CD14-positive monocyte (primary cell): ENCODE measurements at regions not wholly inside any gene's neighbourhood (a gene's known extent, or its start where the extent isn't known, plus 50 kb on each side); places are given as distances from the start of the nearest gene placed in this dataset.

Source experiments
- DNase-seq, 3 donors: peaks; one replicate each; pipeline ENCODE4 v3.0.0-alpha.2; 2011 to 2022
- H2AFZ ChIP-seq: 2 replicates; pipeline ENCODE4 v1.6.0; 2012; ENCODE audit warnings: mild to moderate bottlenecking, low read depth, low read length, inconsistent platforms; ENCODE audit not compliant: insufficient read depth, poor library complexity, severe bottlenecking
- H3K27ac ChIP-seq, 2 donors: 1 replicate in 1 of 2; 2 replicates in 1 of 2; pipeline ENCODE4 v1.5.1; 2012 to 2013; ENCODE audit warnings: low read length in 2 of 2, control low read depth in 1 of 2, inconsistent platforms in 1 of 2, low read depth in 1 of 2, mild to moderate bottlenecking in 1 of 2
- H3K27me3 ChIP-seq, 2 donors: one replicate each; pipeline versions ENCODE4 v1.6.0 to v1.6.1; 2011 to 2013; ENCODE audit warnings: low read length in 2 of 2; ENCODE audit not compliant: control insufficient read depth in 2 of 2, insufficient read depth in 2 of 2
- H3K36me3 ChIP-seq, 2 donors: replicated peaks in 1 of 2; 1 replicate in 1 of 2; 2 replicates in 1 of 2; pipeline versions ENCODE4 v1.5.1 to v1.6.1; 2012 to 2013; ENCODE audit warnings: low read length in 2 of 2, control low read depth in 1 of 2, inconsistent platforms in 1 of 2, mild to moderate bottlenecking in 1 of 2; ENCODE audit not compliant: insufficient read depth in 2 of 2, control insufficient read depth in 1 of 2
- H3K4me1 ChIP-seq, 2 donors: 1 replicate in 1 of 2; 2 replicates in 1 of 2; pipeline versions ENCODE4 v1.5.1 to v1.6.1; 2012 to 2013; ENCODE audit warnings: low read length in 2 of 2, control low read depth in 1 of 2, inconsistent platforms in 1 of 2, mild to moderate bottlenecking in 1 of 2, moderate library complexity in 1 of 2; ENCODE audit not compliant: insufficient read depth in 2 of 2, control insufficient read depth in 1 of 2
- H3K4me2 ChIP-seq: replicated peaks from 2 replicates; pipeline ENCODE3; 2012; ENCODE audit warnings: low read length, moderate library complexity, mild to moderate bottlenecking; ENCODE audit not compliant: poor library complexity, severe bottlenecking; ENCODE audit errors: extremely low read depth
- H3K4me3 ChIP-seq, 3 experiments: fragments of 200-600 bp in 1 of 3; sonication (generic) in 1 of 3; replicated peaks in 1 of 3; 1 replicate in 2 of 3; 2 replicates in 1 of 3; pipeline ENCODE4 v1.5.1; 2011 to 2013; ENCODE audit warnings: low read length in 3 of 3, mild to moderate bottlenecking in 3 of 3, control low read depth in 2 of 3, low read depth in 2 of 3, inconsistent platforms in 1 of 3, moderate library complexity in 1 of 3
- H3K79me2 ChIP-seq: 2 replicates; pipeline ENCODE4 v1.6.0; 2012; ENCODE audit warnings: mild to moderate bottlenecking, control low read depth, inconsistent platforms, low read length, moderate library complexity; ENCODE audit not compliant: insufficient read depth
- H3K9ac ChIP-seq: 2 replicates; pipeline ENCODE4 v1.6.0; 2017; ENCODE audit warnings: low read length, mild to moderate bottlenecking; ENCODE audit not compliant: insufficient read depth, poor library complexity, severe bottlenecking
- H3K9me3 ChIP-seq, 2 donors: replicated peaks in 1 of 2; 1 replicate in 1 of 2; 2 replicates in 1 of 2; pipeline versions ENCODE4 v1.5.1 to v1.6.1; 2012 to 2013; ENCODE audit warnings: low read length in 2 of 2, control low read depth in 1 of 2; ENCODE audit not compliant: control insufficient read depth in 1 of 2, insufficient read depth in 1 of 2
- H4K20me1 ChIP-seq: 2 replicates; pipeline ENCODE4 v1.6.0; 2012; ENCODE audit warnings: mild to moderate bottlenecking, low read length, control low read depth, moderate library complexity; ENCODE audit not compliant: insufficient read depth
- H3K27ac Mint-ChIP-seq, 7 donors: one replicate each; pipeline ENCODE4 v1.8.0; 2020; ENCODE audit warnings: mild to moderate bottlenecking in 7 of 7, mixed read lengths in 7 of 7, moderate library complexity in 6 of 7, inconsistent platforms in 2 of 7
- H3K27me3 Mint-ChIP-seq, 3 donors: one replicate each; pipeline ENCODE4 v1.8.0; 2021 to 2022; ENCODE audit warnings: low read depth in 3 of 3, mild to moderate bottlenecking in 3 of 3, mixed read lengths in 3 of 3, moderate library complexity in 3 of 3, inconsistent platforms in 1 of 3
- H3K36me3 Mint-ChIP-seq, 2 donors: one replicate each; pipeline ENCODE4 v1.8.0; 2020; ENCODE audit warnings: mixed read lengths in 2 of 2, inconsistent platforms in 1 of 2, mild to moderate bottlenecking in 1 of 2
- H3K4me1 Mint-ChIP-seq: one replicate; pipeline ENCODE4 v1.8.0; 2020; ENCODE audit warnings: mild to moderate bottlenecking, mixed read lengths
- H3K4me3 Mint-ChIP-seq, 2 donors: one replicate each; pipeline ENCODE4 v1.8.0; 2020; ENCODE audit warnings: mild to moderate bottlenecking in 2 of 2, mixed read lengths in 2 of 2, moderate library complexity in 1 of 2
- H3K9me3 Mint-ChIP-seq, 7 donors: one replicate each; pipeline ENCODE4 v1.8.0; 2020 to 2022; ENCODE audit warnings: mixed read lengths in 7 of 7, mild to moderate bottlenecking in 6 of 7, moderate library complexity in 6 of 7, inconsistent platforms in 2 of 7
- WGBS: methylation state at CpG from one replicate; pipeline ENCODE4 v1.1.5; 2013; ENCODE audit warnings: missing lambda C conversion rate; ENCODE audit not compliant: insufficient coverage; 5-methylcytosine and 5-hydroxymethylcytosine counted together
- intact Hi-C, 2 donors: fragments of 100-400 bp; cut with micrococcal nuclease; formaldehyde crosslinking; loops; one replicate each; pipeline versions ENCODE4 v1.15.0 to v1.15.1; 2023
- TF ChIP-seq, protein P1 (sequence below): fragments of 200-600 bp; IDR thresholded peaks from one replicate; pipeline ENCODE4 v1.8.0; 2022; ENCODE audit warnings: antibody characterized with exemption, mild to moderate bottlenecking

DNA sequence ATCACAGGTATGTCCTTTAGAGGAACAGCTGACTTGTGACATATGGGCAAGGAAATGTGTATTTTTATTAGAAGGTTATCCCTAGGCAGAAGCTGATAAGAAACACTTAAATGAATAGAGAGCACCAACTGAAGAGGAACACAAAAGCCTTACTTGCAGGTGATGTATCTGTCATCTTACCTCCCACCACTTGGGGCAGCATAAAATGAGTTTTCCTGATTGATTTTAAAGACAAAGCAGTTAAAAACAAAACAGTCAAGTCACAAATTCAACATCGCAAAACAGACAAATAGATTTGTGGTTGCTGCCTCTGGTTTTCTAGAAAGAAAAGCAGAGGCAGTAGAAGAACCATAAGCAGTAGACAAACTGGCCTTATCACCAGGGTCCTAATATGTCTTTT is 302.4 kb upstream of the ZNF462 start:
- WGBS = no CpG with 5 or more reads among the region's 1 CpG
- no peaks in the 10 kb centered on the region for H3K36me3 Mint-ChIP-seq
- H3K9me3 ChIP-seq = peaks cover 4 to 8% of the 10 kb centered on the region in 2 donors
- peaks cover 0 to 1% (median 0%) of the 10 kb centered on the region in 3 donors for H3K27me3 Mint-ChIP-seq
- H3K27me3 ChIP-seq = no peaks in the 10 kb centered on the region
- H3K4me1 ChIP-seq = no peaks in the 10 kb centered on the region
- intact Hi-C loops = no loop called here
- H3K4me2 ChIP-seq = no peak overlapping the region
- no peak overlapping the region for H3K4me3 Mint-ChIP-seq
- no peak overlapping the region for H2AFZ ChIP-seq
- no peaks in the 10 kb centered on the region for H3K79me2 ChIP-seq
- DNase-seq = no peak
- peaks cover 0 to 7% (median 2%) of the 10 kb centered on the region in 7 donors for H3K9me3 Mint-ChIP-seq
- no peaks in the 10 kb centered on the region for H3K36me3 ChIP-seq
- TF ChIP-seq, protein P1, sequence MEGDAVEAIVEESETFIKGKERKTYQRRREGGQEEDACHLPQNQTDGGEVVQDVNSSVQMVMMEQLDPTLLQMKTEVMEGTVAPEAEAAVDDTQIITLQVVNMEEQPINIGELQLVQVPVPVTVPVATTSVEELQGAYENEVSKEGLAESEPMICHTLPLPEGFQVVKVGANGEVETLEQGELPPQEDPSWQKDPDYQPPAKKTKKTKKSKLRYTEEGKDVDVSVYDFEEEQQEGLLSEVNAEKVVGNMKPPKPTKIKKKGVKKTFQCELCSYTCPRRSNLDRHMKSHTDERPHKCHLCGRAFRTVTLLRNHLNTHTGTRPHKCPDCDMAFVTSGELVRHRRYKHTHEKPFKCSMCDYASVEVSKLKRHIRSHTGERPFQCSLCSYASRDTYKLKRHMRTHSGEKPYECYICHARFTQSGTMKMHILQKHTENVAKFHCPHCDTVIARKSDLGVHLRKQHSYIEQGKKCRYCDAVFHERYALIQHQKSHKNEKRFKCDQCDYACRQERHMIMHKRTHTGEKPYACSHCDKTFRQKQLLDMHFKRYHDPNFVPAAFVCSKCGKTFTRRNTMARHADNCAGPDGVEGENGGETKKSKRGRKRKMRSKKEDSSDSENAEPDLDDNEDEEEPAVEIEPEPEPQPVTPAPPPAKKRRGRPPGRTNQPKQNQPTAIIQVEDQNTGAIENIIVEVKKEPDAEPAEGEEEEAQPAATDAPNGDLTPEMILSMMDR = peak; percentile 18
- no peak overlapping the region for H3K27ac Mint-ChIP-seq
- H3K27ac ChIP-seq = no peak overlapping the region
- no peaks in the 10 kb centered on the region for H4K20me1 ChIP-seq
- no peak overlapping the region for H3K4me3 ChIP-seq
- H3K9ac ChIP-seq = no peak overlapping the region
- H3K4me1 Mint-ChIP-seq = no peaks in the 10 kb centered on the region

GRCh38 chr9:106575823-106576222 is 287.1 kb upstream of the ZNF462 start:
- no peaks in the 10 kb centered on the region for H3K36me3 ChIP-seq
- no peaks in the 10 kb centered on the region for H4K20me1 ChIP-seq
- DNase-seq = no peak
- Mint-ChIP-seq H3K4me3 (no peak overlapping the region), H3K9me3 (peaks cover 0 to 22% (median 9%) of the 10 kb centered on the region in 7 donors), H3K36me3 (no peaks in the 10 kb centered on the region), H3K4me1 (no peaks in the 10 kb centered on the region), H3K27ac (no peak overlapping the region), H3K27me3 (no peaks in the 10 kb centered on the region)
- no peaks in the 10 kb centered on the region for H3K27me3 ChIP-seq
- H3K4me2 ChIP-seq = no peak overlapping the region
- 98% methylated on average over 4 of the region's 5 CpGs for WGBS
- H2AFZ ChIP-seq = no peak overlapping the region
- intact Hi-C loops = no loop called here
- no peaks in the 10 kb centered on the region for H3K79me2 ChIP-seq
- peaks cover 3 to 8% of the 10 kb centered on the region in 2 donors for H3K9me3 ChIP-seq
- TF ChIP-seq, protein P1 = no peak
- H3K9ac ChIP-seq = no peak overlapping the region
- H3K4me1 ChIP-seq = no peaks in the 10 kb centered on the region
- H3K27ac ChIP-seq = no peak overlapping the region
- H3K4me3 ChIP-seq = no peak overlapping the region
